Activated CD8-positive, alpha-beta memory T cell treated with anti-CD3 and anti-CD28 coated beads for 36 hours (primary cell): ENCODE measurements at regions not wholly inside any gene's neighbourhood (a gene's known extent, or its start where the extent isn't known, plus 50 kb on each side); places are given as distances from the start of the nearest gene placed in this dataset.

ENCODE experiments used
- CTCF ChIA-PET: fragments of 350-600 bp; sonication (Branson Sonifier 250); formaldehyde crosslinking; loops from one replicate; lab custom pipeline; 2021; ENCODE audit warnings: antibody characterized with exemption; lab: Charles Lee
- POLR2A ChIA-PET: fragments of 350-600 bp; sonication (Branson Sonifier 250); formaldehyde crosslinking; loops from one replicate; lab custom pipeline; 2021; ENCODE audit warnings: antibody characterized with exemption; lab: Charles Lee

DNA sequence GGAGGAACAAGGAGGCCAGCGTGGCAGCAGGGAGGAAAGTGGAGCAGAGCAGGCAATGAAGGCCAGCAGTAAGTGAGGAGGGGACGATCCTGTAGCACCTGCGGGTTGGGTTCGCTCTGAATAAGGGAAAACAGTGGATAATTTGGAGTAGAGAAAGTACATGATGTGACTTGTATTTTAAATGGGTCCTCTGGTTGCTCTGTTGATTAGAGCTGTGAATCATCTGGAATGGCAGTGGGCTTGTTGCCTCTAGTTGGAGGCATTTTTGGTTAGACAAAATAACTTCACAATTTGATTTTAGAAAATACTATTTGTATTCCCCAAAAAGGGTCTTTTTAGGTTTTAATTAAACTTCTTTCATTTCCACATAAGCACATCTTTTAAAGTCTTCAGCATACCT, 277.4 kb downstream of the ARL4A start:
- CTCF ChIA-PET = no interaction called here
- POLR2A ChIA-PET = no interaction called here

DNA sequence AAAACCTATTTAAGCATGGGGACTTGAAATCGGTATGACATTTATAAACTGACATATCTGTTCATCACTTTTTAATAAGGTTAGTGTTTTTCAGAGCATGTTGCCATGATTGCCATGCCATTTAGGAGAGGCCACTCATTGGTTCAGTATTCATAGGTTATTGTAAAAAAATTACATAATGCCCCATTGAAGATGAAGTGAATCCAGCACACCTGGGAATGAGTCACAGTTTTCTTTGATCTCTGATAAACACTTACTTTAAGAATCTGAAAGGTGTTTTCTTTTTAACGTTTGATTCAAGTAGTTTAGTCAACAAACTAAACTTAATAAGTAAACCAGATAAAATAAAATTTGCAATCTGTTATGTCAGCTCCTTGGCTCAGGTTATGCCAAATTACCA, 278.3 kb downstream of the ARL4A start:
- ChIA-PET POLR2A (no interaction called here), CTCF (no interaction called here)

- CTCF ChIA-PET = no interaction called here
- POLR2A ChIA-PET = no interaction called here
Measured at GRCh38 chr7:12967322-12967721, 279.9 kb downstream of the ARL4A start.

- ChIA-PET CTCF (no interaction called here), POLR2A (no interaction called here)
Measured at GRCh38 chr7:12968836-12969422, 281.5 kb downstream of the ARL4A start.

GRCh38 chr7:12970626-12971025, 283.2 kb downstream of the ARL4A start:
- POLR2A ChIA-PET = no interaction called here
- CTCF ChIA-PET = no interaction called here

- ChIA-PET POLR2A (no interaction called here), CTCF (no interaction called here)
Measured at GRCh38 chr7:12974451-12975166, 287.2 kb downstream of the ARL4A start.

- CTCF ChIA-PET = no interaction called here
- POLR2A ChIA-PET = no interaction called here
Measured at GRCh38 chr7:12975412-12975811, 288.0 kb downstream of the ARL4A start.

GRCh38 chr7:12979181-12979580, 291.7 kb downstream of the ARL4A start:
- ChIA-PET POLR2A (no interaction called here), CTCF (no interaction called here)

- ChIA-PET POLR2A (no interaction called here), CTCF (no interaction called here)
Measured at GRCh38 chr7:12982178-12982577, 294.7 kb downstream of the ARL4A start.

GRCh38 chr7:12984117-12984516, 296.7 kb downstream of the ARL4A start:
- POLR2A ChIA-PET = no interaction called here

DNA sequence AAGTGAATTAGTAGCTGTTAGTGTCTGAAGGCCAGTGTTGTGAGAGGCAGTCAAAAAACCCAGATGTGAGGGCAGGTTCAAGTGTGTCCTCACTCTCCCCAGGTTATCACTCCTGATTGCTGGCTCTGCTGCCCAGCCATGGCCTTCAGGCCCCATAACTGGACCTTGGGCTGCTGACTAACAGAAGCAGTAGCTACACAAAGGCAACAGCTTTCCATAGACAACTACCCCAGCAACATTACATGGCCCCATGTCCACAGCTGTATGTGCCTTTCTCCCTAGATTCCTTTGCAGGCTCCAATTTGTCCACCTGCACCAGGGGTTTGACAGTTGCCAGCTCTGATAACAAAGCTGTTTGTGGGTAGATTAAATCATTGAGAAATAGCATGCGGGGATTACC, 297.8 kb downstream of the ARL4A start:
- POLR2A ChIA-PET = no interaction called here

More at GRCh38 chr7:12984117-12984516, 296.7 kb downstream of the ARL4A start:
- CTCF ChIA-PET = no interaction called here

DNA sequence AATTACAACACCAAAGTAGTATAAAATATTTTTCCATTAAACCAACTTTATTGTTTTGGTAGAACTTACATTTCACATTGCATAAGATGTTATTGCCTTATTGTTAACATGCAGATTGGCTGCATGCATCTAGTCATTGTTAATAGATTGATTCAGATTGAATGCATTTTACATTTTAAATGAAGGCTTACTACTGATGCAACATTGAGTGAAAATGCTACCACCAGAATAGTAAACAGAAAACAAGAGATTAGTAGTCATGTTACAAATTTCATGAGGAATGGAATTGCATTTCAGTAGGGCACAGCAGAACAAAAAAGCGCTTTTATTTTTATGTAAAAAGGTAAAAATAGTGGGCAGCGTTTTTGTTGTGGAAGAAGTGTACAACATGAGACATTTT, 298.3 kb downstream of the ARL4A start:
- ChIA-PET POLR2A (no interaction called here), CTCF (no interaction called here)

More for the DNA sequence above, 297.8 kb downstream of the ARL4A start:
- CTCF ChIA-PET = no interaction called here

DNA sequence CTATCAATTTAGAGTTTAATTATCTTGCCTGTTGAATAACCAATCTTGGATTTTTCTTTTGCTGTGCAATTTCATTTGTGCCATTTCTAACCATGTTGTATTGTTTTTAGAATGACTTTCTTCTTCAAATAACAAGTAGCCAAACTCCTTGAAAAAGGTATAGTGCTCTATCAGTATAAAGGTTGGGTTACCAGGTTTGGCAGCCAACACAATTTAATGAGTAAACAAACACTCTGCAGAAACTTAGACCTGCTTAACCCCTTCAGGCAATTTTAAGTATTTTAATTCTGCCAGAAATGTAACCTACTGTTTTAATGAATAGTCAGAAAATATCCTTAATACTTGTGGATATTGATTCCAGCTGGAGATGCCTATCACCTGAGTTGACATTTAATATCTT, 299.8 kb downstream of the ARL4A start:
- CTCF ChIA-PET = no interaction called here
- POLR2A ChIA-PET = no interaction called here

GRCh38 chr7:12990440-12990839, 303.0 kb downstream of the ARL4A start:
- CTCF ChIA-PET = no interaction called here
- POLR2A ChIA-PET = no interaction called here

DNA sequence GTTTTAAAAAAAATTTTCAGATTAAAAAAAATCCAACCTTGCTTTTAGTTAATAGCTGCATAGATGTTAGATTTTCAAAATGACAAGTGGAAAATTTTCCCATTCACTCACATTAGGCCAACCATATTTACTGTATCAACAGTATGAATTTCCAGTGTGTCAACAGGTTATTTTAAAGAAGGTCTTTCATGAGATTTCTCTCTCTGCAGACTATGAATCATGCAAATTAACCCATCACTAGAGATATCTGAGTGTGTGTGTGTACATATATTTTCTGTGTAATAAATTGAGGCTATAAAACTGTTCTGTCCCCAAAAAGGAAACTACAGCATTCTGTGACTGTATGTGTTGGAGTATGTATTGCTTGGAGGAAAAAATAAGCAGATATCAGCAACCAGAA, 305.6 kb downstream of the ARL4A start:
- ChIA-PET CTCF (no interaction called here), POLR2A (no interaction called here)

DNA sequence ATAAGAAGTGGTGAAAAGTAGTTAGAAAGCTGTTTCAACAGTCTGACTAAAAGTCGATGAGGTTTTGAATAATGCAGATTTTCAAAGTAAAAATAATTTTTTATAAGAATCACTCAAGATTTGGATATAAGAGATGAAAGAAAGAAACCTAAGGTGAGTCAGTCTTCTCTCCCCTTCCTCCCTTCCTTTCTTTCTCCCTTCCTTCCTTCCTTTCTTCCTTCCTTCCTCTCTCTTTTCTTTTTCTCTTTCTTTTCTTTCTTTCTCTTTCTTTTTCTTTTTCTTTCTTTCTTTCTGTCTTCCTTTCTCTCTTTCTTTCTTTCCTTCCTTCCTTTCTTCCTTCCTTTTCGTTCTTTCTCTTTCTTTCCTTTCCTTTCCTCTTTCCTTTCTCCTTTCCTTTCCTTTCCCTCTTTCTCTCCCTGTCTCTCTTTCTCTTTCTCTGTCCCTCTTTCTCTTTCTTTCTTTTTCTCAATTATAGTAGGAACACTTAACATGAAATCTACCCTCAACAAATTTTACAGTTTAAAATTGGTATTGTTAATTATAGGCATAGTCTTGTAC, 308.6 kb downstream of the ARL4A start:
- POLR2A ChIA-PET = no interaction called here
- CTCF ChIA-PET = no interaction called here

GRCh38 chr7:13007331-13007730, 319.9 kb downstream of the ARL4A start:
- CTCF ChIA-PET = no interaction called here
- POLR2A ChIA-PET = no interaction called here

GRCh38 chr7:13009517-13009916, 322.1 kb downstream of the ARL4A start:
- CTCF ChIA-PET = no interaction called here
- POLR2A ChIA-PET = no interaction called here

DNA sequence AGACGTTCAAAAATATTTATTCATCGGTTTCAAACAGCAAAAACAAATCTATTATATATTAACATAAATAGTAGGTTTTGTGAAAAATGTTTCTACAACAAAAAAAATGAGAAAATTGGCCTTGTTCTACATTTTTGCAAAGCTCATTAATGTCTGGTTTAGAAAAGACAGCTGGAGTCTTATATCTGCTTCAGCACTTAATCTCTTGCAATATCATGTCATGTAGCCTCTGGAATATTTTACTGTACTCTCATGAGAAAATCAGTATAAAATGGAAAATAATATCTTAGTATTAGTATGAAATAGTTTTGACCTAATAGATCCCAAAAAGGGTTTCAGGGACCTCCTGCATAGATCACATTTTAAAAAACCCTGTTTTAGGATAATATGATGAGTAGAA, 326.6 kb downstream of the ARL4A start:
- CTCF ChIA-PET = no interaction called here
- POLR2A ChIA-PET = no interaction called here

GRCh38 chr7:13016036-13016581, 328.7 kb downstream of the ARL4A start:
- ChIA-PET POLR2A (no interaction called here), CTCF (no interaction called here)
